Astrocyte of the spinal cord (primary cell): ENCODE measurements at regions not wholly inside any gene's neighbourhood (a gene's known extent, or its start where the extent isn't known, plus 50 kb on each side); places are given as distances from the start of the nearest gene placed in this dataset.

ENCODE experiments used
- DNase-seq: peaks from one replicate; pipeline ENCODE4 v3.0.0; 2011; ENCODE audit warnings: low read depth, low spot score
- H3K4me3 ChIP-seq: 2 replicates; pipeline ENCODE4 v1.5.1; 2011; ENCODE audit warnings: low read depth, mild to moderate bottlenecking, low read length, moderate library complexity
- CTCF ChIP-seq: IDR thresholded peaks from 2 replicates; pipeline ENCODE4 v1.5.1; 2012; ENCODE audit warnings: low read depth, mild to moderate bottlenecking, low read length, inconsistent platforms
- in situ Hi-C: cut with HindIII; loops from 2 replicates; pipeline ENCODE4 v1.10.0; 2017; ENCODE audit warnings: low sequenced_read_pairs

- no peak overlapping the region for H3K4me3 ChIP-seq
- in situ Hi-C loops = no loop called here
- DNase-seq = no peak
- TF ChIP-seq CTCF = no peak
Observed at GRCh38 chr11:111438846-111439520, 59.9 kb upstream of the POU2AF1 start.

- no peak for TF ChIP-seq CTCF
- in situ Hi-C loops = no loop called here
- DNase-seq = no peak
- no peak overlapping the region for H3K4me3 ChIP-seq
Observed at GRCh38 chr11:111438168-111438567, 59.1 kb upstream of the POU2AF1 start.

- in situ Hi-C loops = no loop called here
- H3K4me3 ChIP-seq = no peak overlapping the region
- no peak for TF ChIP-seq CTCF
- DNase-seq = no peak
Observed at GRCh38 chr11:111435046-111435698, 56.1 kb upstream of the POU2AF1 start.

- DNase-seq = peak; percentile 36
- in situ Hi-C loops = no loop called here
- peak; percentile 70 for TF ChIP-seq CTCF
Observed at GRCh38 chr11:111429066-111429506, 50.0 kb upstream of the POU2AF1 start.

More at GRCh38 chr11:111429066-111429506, 50.0 kb upstream of the POU2AF1 start:
- H3K4me3 ChIP-seq = no peak overlapping the region
